ENCODE measurements at regions not wholly inside any gene's neighbourhood (a gene's known extent, or its start where the extent isn't known, plus 50 kb on each side); places are given as distances from the start of the nearest gene placed in this dataset.

GRCh38 chr1:83770319-83770661, 228.6 kb downstream of the TTLL7 start:
- H3K9me3 ChIP-seq (ENCODE audit: control insufficient read depth, insufficient read depth, low read length), result no peaks in the 10 kb centered on the region
- H4K5ac ChIP-seq (ENCODE audit: low read depth, low read length), result no peak overlapping the region
- no peak overlapping the region for H3K4ac ChIP-seq (ENCODE audit: low read depth, low read length)
- no peak overlapping the region for H2BK120ac ChIP-seq (ENCODE audit: low read depth, low read length)
- TF ChIP-seq FOS (IDR thresholded peaks at IDR 0.05; ENCODE audit: low read depth, low read length) (no peak), MAFK (IDR thresholded peaks at IDR 0.05; ENCODE audit: low read depth, low read length) (no peak), RFX5 (IDR thresholded peaks at IDR 0.05; ENCODE audit: low read depth, low read length) (no peak), NFE2L2 (IDR thresholded peaks at IDR 0.05; ENCODE audit: low read depth, low read length) (no peak), BHLHE40 (IDR thresholded peaks at IDR 0.05; ENCODE audit: low read depth, low read length) (no peak), RAD21 (IDR thresholded peaks at IDR 0.05; ENCODE audit: low read length) (no peak), CEBPB (IDR thresholded peaks at IDR 0.05; ENCODE audit: low read depth, low read length) (no peak), SMC3 (IDR thresholded peaks at IDR 0.05; ENCODE audit: low read depth, low read length) (no peak), RCOR1 (IDR thresholded peaks at IDR 0.05; ENCODE audit: insufficient replicate concordance, low read length) (no peak), POLR2A (IDR thresholded peaks at IDR 0.05; ENCODE audit: low read depth, low read length) (no peak), USF2 (IDR thresholded peaks at IDR 0.05; ENCODE audit: low read depth, low read length) (no peak), CTCF (conservative IDR thresholded peaks at IDR 0.05; ENCODE audit: low read depth, low read length) (no peak), MXI1 (IDR thresholded peaks at IDR 0.05; ENCODE audit: borderline replicate concordance, low read depth, low read length) (no peak), ELK1 (IDR thresholded peaks at IDR 0.05; ENCODE audit: borderline replicate concordance, low read depth, low read length) (no peak), CHD1 (IDR thresholded peaks at IDR 0.05; ENCODE audit: low read depth, low read length) (no peak), MAZ (IDR thresholded peaks at IDR 0.05; ENCODE audit: borderline replicate concordance, low read depth, low read length) (no peak)
- H3K27me3 ChIP-seq (ENCODE audit: control insufficient read depth, insufficient read depth, low read length), result no peaks in the 10 kb centered on the region
- no peak for DNase-seq
- H3K79me1 ChIP-seq (ENCODE audit: low read depth in 1 of 2, low read length in 2 of 2), result no peaks in the 10 kb centered on the region
- H3K56ac ChIP-seq (ENCODE audit: extremely low read depth, insufficient read depth, low read length), result no peak overlapping the region
- BruUV-seq (replicated peaks), result no TSS peak
- H3K14ac ChIP-seq (replicated peaks; ENCODE audit: low read depth, low read length), result no peak overlapping the region
- no peak overlapping the region for H4K91ac ChIP-seq (ENCODE audit: insufficient read depth, low read depth, low read length)
- in situ Hi-C loops (cut with MboI; ENCODE audit: low sequenced_read_pairs), result no loop called here
- no peak overlapping the region for H3K9ac ChIP-seq (ENCODE audit: low read depth, low read length)
- no peaks in the 10 kb centered on the region for H4K20me1 ChIP-seq (ENCODE audit: insufficient read depth, low read length)
- no peak overlapping the region for H2BK20ac ChIP-seq (ENCODE audit: low read depth, low read length)
- H3K4me3 ChIP-seq (ENCODE audit: insufficient read depth, low read depth, low read length), result no peak overlapping the region
- no peak for ATAC-seq (ENCODE audit: low read depth)
- ChIA-PET CTCF (no interaction called here), POLR2A (ENCODE audit: unreplicated experiment) (no interaction called here)
- no peak overlapping the region for H2BK5ac ChIP-seq (ENCODE audit: low read depth, low read length, poor library complexity, severe bottlenecking)
- H3K27ac ChIP-seq (ENCODE audit: insufficient read depth, low read length), result no peak overlapping the region
- no peak overlapping the region for H2AK5ac ChIP-seq (ENCODE audit: low read depth, low read length)
- H2BK15ac ChIP-seq (ENCODE audit: low read depth, low read length), result no peak overlapping the region
- no peaks in the 10 kb centered on the region for H3K4me1 ChIP-seq (ENCODE audit: control insufficient read depth, insufficient read depth, low read length)
- dilution Hi-C loops (cut with HindIII; ENCODE audit: low sequenced_read_pairs, unreplicated experiment), result no loop called here
- H3K36me3 ChIP-seq (ENCODE audit: control insufficient read depth, insufficient read depth, low read length), result no peaks in the 10 kb centered on the region
- H3K18ac ChIP-seq (ENCODE audit: low read depth, low read length), result no peak overlapping the region
- H3K9me1 ChIP-seq (ENCODE audit: insufficient read depth, low read length), result no peaks in the 10 kb centered on the region
- H3K23ac ChIP-seq (ENCODE audit: low read depth, low read length), result no peak overlapping the region
- no peak overlapping the region for H2AK9ac ChIP-seq (replicated peaks; ENCODE audit: low read depth, low read length, poor library complexity)
- no peak overlapping the region for H2AFZ ChIP-seq (replicated peaks; ENCODE audit: low read length, poor library complexity)
- intact Hi-C loops (cut with micrococcal nuclease), result no loop called here
- no peak overlapping the region for H4K8ac ChIP-seq (ENCODE audit: low read depth in 2 of 2, low read length in 2 of 2)
- H3K4me2 ChIP-seq (ENCODE audit: low read depth, low read length), result no peak overlapping the region
